Mesenteric fat pad (tissue), 1 donor: ENCODE measurements at regions not wholly inside any gene's neighbourhood (a gene's known extent, or its start where the extent isn't known, plus 50 kb on each side); places are given as distances from the start of the nearest gene placed in this dataset.

Experiments used
- DNase-seq: peaks from one replicate; pipeline ENCODE4 v3.0.0-alpha.2; 2020; ENCODE audit warnings: low spot score
- donor health status: DM: yes; HTN: yes; CAD: no.

DNA sequence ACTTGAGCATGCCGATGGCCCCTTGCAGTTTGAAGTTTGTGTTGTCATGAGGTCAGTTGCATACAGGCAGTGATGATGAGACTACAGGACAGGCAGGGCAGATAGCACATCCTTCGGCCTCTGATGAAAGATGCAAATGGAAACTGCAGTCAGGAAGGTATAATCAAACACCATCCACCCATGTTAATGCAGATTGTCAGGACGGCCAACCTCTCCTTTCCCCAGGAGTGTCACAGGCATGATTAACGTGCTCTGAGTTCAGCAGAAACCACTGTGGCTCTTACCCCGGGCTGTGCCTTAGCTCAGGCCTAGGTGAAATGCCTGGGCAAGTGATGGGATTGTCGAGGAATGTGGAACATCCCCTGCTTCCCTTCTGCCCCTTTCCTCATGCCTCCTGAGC lies 893.5 kb upstream of the RBFOX1 start:
- no peak for DNase-seq

DNA sequence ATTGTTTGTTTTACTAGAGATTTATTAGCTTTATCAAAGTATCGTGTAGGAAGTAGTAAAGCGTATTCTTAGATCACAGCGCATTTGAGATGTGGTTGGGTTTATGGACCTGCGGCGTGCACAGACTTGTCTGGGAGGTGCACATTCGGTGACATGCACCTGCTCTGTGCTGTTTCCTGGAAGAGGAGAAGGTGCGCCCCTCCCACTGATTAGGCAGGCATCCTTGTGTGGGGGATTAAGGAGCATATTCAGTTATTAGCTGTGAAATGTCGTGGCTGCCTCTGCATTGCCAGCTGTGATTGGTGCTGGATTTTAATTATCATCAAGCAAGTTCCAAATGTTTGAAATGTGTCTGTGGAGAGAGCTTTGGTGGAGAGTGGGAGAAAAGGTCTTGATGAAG lies 903.8 kb upstream of the RBFOX1 start:
- DNase-seq, result no peak

- no peak for DNase-seq
Observed at GRCh38 chr16:6427621-6428020, 905.0 kb upstream of the RBFOX1 start.

GRCh38 chr16:6407596-6407995 lies 925.0 kb upstream of the RBFOX1 start:
- no peak for DNase-seq

- DNase-seq, result no peak
Observed at GRCh38 chr16:6406028-6406427, 926.6 kb upstream of the RBFOX1 start.

- no peak for DNase-seq
Observed at GRCh38 chr16:6382924-6383459, 949.7 kb upstream of the RBFOX1 start.

DNA sequence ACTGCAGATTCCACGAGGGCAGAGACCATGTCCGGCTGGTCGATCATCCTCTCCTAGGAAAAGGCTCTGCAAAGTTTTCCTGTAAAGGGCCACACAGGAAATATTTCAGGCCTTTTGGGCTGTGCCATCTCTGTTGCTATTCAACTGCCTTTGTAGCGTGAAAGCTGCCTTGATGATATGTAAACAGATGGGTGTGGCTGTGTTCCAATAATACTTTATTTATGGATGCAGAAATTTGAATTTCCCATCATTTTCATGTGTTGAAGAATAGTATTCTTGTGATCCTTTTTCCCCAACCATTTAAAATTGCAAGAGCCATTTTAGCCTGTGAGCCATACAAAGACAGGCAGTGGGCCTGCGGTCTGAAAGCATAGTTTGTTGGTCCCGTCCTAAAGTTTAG lies 950.7 kb upstream of the RBFOX1 start:
- no peak for DNase-seq

DNA sequence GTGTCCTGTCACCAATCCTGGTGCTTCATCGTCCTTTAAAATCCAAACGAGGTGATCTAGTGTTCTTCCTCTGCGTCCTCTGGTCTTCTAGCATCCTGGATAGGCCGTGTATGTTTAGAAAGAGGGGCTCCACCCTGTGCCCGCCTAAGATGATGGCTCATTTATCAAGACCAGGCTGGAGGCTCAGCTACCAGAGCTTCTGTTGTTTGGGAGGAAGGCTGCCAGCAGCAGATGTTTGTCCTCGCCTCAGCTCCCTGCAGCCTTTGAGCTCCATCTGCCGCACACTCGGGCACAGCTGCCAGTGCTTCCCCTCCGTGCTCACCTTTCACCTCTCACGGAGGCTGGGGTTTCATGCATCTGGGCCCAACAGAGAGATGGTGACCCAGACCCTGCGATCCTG lies 954.7 kb upstream of the RBFOX1 start:
- DNase-seq, result no peak

DNA sequence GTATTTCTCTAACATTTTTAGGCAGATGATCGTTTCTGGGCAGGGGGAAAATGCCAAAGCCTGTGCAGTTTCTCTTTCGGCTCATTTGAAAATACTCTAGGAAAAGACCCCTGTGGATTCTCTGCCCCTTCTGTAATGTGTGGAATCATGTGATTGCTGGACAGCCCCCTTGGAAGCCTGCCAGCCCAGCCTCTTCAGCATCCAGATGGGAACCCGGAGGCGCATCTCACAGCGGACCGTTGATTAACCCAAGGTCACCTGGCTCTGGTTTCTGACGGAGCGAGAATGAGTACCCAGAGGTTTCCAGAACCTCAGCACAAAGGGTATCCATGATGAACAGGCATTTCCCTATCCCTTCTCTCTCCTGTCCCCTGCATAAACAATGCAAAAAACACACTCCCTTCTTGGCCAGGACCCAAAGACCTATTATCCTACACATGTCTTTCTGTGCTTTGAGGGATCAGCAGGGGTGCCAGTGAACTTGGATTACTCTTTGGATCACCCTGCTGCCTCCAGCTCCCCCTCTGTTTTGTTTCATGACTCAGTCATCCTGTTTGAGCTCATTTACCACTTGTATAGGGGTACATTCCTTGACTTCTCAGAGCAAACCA lies 957.1 kb upstream of the RBFOX1 start:
- no peak for DNase-seq

- DNase-seq, result no peak
Observed at GRCh38 chr16:6374821-6375220, 957.8 kb upstream of the RBFOX1 start.

GRCh38 chr16:6364846-6365245 lies 967.8 kb upstream of the RBFOX1 start:
- DNase-seq, result no peak

DNA sequence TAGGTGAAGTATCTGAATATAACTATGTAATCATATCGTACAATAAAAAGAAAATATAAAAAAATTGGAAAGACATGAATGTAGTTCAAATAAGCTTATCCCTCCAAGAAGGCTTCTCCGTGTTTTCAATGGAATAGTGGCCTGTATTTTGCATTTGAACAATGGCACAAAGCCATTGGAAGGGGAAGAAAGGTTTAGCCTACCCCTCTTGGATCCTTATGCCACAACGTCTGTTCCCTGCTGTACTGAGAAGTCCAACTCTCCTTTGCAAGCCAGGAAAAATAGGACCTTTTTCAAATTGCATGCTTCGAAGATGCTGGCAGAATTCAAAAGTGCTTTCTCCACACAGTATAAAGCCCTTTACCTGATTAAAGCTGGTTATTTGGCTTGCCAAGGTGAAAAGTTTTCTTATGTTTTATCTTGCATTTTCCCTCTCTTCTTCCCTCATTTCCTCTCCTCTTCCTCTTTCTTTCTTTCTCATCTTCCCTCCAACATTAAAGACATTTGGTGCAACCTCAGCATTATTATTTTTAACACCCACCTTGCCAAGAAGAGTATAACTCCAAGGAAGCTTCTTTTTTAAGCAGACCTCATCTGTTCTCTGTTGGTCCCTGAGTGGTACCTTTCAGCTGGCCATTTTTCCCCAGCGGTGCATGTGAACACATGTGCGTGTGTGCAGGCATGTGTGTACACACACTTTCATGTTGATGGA lies 968.6 kb upstream of the RBFOX1 start:
- DNase-seq, result no peak

GRCh38 chr16:6363396-6363795 lies 969.2 kb upstream of the RBFOX1 start:
- DNase-seq, result no peak

- DNase-seq, result no peak
Observed at GRCh38 chr16:6362321-6362720, 970.3 kb upstream of the RBFOX1 start.

- no peak for DNase-seq
Observed at GRCh38 chr16:6360641-6361040, 972.0 kb upstream of the RBFOX1 start.

DNA sequence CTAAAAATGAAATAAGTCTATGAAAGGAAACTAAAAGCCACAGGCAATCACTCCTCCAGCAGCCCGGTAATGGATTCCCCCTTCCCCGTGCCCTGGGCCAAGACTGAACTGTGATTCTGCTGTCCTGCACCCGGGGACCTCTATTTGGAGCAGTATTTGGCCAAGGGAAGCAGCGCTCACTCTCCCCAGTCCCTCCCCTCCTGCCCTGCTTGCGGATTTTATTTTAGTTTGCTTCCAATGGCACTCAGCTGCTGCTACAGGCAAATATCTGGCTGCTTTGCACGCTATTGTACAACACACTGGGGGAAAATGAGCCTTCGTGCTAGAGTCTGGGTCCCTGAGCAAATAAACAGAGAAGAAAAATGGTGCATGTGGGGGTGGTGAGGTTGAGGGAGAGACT lies 975.7 kb upstream of the RBFOX1 start:
- DNase-seq, result no peak

DNA sequence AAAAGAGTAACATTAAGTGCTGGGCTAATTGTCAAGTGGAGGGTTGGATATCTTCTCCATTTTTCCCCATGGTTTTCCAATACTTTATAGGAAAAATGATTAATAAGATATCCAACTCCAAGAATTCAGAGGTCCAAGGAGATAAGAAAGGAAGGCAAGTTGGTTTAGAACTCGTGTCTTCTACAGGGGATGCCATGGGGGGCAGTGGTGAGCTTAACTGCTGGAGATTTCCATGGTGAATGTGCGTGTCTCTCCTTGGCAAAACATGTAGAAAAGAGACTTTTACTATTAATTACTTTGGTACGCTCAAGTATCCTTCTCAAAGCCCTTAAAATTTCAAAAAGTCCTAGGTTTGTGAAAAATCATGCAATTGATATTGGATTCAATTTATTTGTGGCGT lies 982.9 kb upstream of the RBFOX1 start:
- no peak for DNase-seq

- DNase-seq, result no peak
Observed at GRCh38 chr16:6345090-6345489, 987.6 kb upstream of the RBFOX1 start.

- no peak for DNase-seq
Observed at GRCh38 chr16:6343157-6343556, 989.5 kb upstream of the RBFOX1 start.

- no peak for DNase-seq
Observed at GRCh38 chr16:6341981-6342380, 990.7 kb upstream of the RBFOX1 start.

GRCh38 chr16:6335072-6335471 lies 997.6 kb upstream of the RBFOX1 start:
- DNase-seq, result no peak

DNA sequence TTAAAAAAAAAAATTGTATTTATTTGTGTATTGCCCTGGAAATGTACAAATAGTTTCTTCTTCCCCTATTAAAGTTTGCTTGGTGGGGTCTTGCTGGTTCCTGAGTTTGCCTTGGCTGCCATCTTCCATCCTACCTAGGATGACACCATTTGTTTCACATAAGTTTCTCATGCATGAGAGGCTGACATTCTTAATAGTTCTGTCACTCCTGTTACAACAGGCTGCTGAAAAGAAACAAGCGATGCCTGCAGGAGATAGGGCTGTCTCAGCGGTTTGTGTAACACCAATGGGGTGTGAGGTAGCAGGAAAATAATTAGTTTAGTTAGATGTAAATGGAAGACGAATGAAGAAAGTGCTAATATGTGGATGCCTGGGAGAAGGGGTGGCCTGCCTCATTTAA lies 1000.9 kb upstream of the RBFOX1 start:
- DNase-seq, result no peak

DNA sequence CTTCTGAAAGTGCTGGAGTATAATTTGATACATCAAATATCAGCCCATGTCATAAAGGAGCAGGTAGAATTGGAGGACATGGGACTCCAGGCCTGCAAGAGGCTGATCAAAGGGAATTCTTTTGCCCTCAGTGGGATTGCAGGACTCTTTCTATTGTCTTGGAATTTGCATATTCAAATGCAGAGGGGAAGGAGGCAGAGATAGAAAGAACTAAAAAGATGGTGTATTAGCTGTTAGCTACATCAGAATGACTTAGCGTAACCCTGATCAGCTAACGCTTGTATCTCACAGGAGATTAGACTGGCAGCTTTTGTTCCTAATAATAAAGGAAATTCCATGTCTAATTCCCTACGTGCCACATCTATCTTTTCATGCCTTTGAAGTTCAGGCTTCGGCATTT lies 1014.7 kb upstream of the RBFOX1 start:
- DNase-seq, result no peak
